CD14-positive monocyte (primary cell): ENCODE measurements at regions not wholly inside any gene's neighbourhood (a gene's known extent, or its start where the extent isn't known, plus 50 kb on each side); places are given as distances from the start of the nearest gene placed in this dataset.
"Not testable (repeated sequence)": the region's sequence is repeated elsewhere in the genome, so short reads cannot be mapped to it uniquely, and the experiment has no call there.

ENCODE experiments used
- DNase-seq, 3 donors: peaks; one replicate each; pipeline ENCODE4 v3.0.0-alpha.2; 2011 to 2022
- H2AFZ ChIP-seq: 2 replicates; pipeline ENCODE4 v1.6.0; 2012; ENCODE audit warnings: mild to moderate bottlenecking, low read depth, low read length, inconsistent platforms; ENCODE audit not compliant: insufficient read depth, poor library complexity, severe bottlenecking
- H3K27ac ChIP-seq, 2 donors: 1 replicate in 1 of 2; 2 replicates in 1 of 2; pipeline ENCODE4 v1.5.1; 2012 to 2013; ENCODE audit warnings: low read length in 2 of 2, control low read depth in 1 of 2, inconsistent platforms in 1 of 2, low read depth in 1 of 2, mild to moderate bottlenecking in 1 of 2
- H3K27me3 ChIP-seq, 2 donors: one replicate each; pipeline versions ENCODE4 v1.6.0 to v1.6.1; 2011 to 2013; ENCODE audit warnings: low read length in 2 of 2; ENCODE audit not compliant: control insufficient read depth in 2 of 2, insufficient read depth in 2 of 2
- H3K36me3 ChIP-seq, 2 donors: replicated peaks in 1 of 2; 1 replicate in 1 of 2; 2 replicates in 1 of 2; pipeline versions ENCODE4 v1.5.1 to v1.6.1; 2012 to 2013; ENCODE audit warnings: low read length in 2 of 2, control low read depth in 1 of 2, inconsistent platforms in 1 of 2, mild to moderate bottlenecking in 1 of 2; ENCODE audit not compliant: insufficient read depth in 2 of 2, control insufficient read depth in 1 of 2
- H3K4me1 ChIP-seq, 2 donors: 1 replicate in 1 of 2; 2 replicates in 1 of 2; pipeline versions ENCODE4 v1.5.1 to v1.6.1; 2012 to 2013; ENCODE audit warnings: low read length in 2 of 2, control low read depth in 1 of 2, inconsistent platforms in 1 of 2, mild to moderate bottlenecking in 1 of 2, moderate library complexity in 1 of 2; ENCODE audit not compliant: insufficient read depth in 2 of 2, control insufficient read depth in 1 of 2
- H3K4me2 ChIP-seq: replicated peaks from 2 replicates; pipeline ENCODE3; 2012; ENCODE audit warnings: low read length, moderate library complexity, mild to moderate bottlenecking; ENCODE audit not compliant: poor library complexity, severe bottlenecking; ENCODE audit errors: extremely low read depth
- H3K4me3 ChIP-seq, 3 experiments: fragments of 200-600 bp in 1 of 3; sonication (generic) in 1 of 3; replicated peaks in 1 of 3; 1 replicate in 2 of 3; 2 replicates in 1 of 3; pipeline ENCODE4 v1.5.1; 2011 to 2013; ENCODE audit warnings: low read length in 3 of 3, mild to moderate bottlenecking in 3 of 3, control low read depth in 2 of 3, low read depth in 2 of 3, inconsistent platforms in 1 of 3, moderate library complexity in 1 of 3
- H3K79me2 ChIP-seq: 2 replicates; pipeline ENCODE4 v1.6.0; 2012; ENCODE audit warnings: mild to moderate bottlenecking, control low read depth, inconsistent platforms, low read length, moderate library complexity; ENCODE audit not compliant: insufficient read depth
- H3K9ac ChIP-seq: 2 replicates; pipeline ENCODE4 v1.6.0; 2017; ENCODE audit warnings: low read length, mild to moderate bottlenecking; ENCODE audit not compliant: insufficient read depth, poor library complexity, severe bottlenecking
- H3K9me3 ChIP-seq, 2 donors: replicated peaks in 1 of 2; 1 replicate in 1 of 2; 2 replicates in 1 of 2; pipeline versions ENCODE4 v1.5.1 to v1.6.1; 2012 to 2013; ENCODE audit warnings: low read length in 2 of 2, control low read depth in 1 of 2; ENCODE audit not compliant: control insufficient read depth in 1 of 2, insufficient read depth in 1 of 2
- H4K20me1 ChIP-seq: 2 replicates; pipeline ENCODE4 v1.6.0; 2012; ENCODE audit warnings: mild to moderate bottlenecking, low read length, control low read depth, moderate library complexity; ENCODE audit not compliant: insufficient read depth
- H3K27ac Mint-ChIP-seq, 7 donors: one replicate each; pipeline ENCODE4 v1.8.0; 2020; ENCODE audit warnings: mild to moderate bottlenecking in 7 of 7, mixed read lengths in 7 of 7, moderate library complexity in 6 of 7, inconsistent platforms in 2 of 7
- H3K27me3 Mint-ChIP-seq, 3 donors: one replicate each; pipeline ENCODE4 v1.8.0; 2021 to 2022; ENCODE audit warnings: low read depth in 3 of 3, mild to moderate bottlenecking in 3 of 3, mixed read lengths in 3 of 3, moderate library complexity in 3 of 3, inconsistent platforms in 1 of 3
- H3K36me3 Mint-ChIP-seq, 2 donors: one replicate each; pipeline ENCODE4 v1.8.0; 2020; ENCODE audit warnings: mixed read lengths in 2 of 2, inconsistent platforms in 1 of 2, mild to moderate bottlenecking in 1 of 2
- H3K4me1 Mint-ChIP-seq: one replicate; pipeline ENCODE4 v1.8.0; 2020; ENCODE audit warnings: mild to moderate bottlenecking, mixed read lengths
- H3K4me3 Mint-ChIP-seq, 2 donors: one replicate each; pipeline ENCODE4 v1.8.0; 2020; ENCODE audit warnings: mild to moderate bottlenecking in 2 of 2, mixed read lengths in 2 of 2, moderate library complexity in 1 of 2
- H3K9me3 Mint-ChIP-seq, 7 donors: one replicate each; pipeline ENCODE4 v1.8.0; 2020 to 2022; ENCODE audit warnings: mixed read lengths in 7 of 7, mild to moderate bottlenecking in 6 of 7, moderate library complexity in 6 of 7, inconsistent platforms in 2 of 7
- WGBS: methylation state at CpG from one replicate; pipeline ENCODE4 v1.1.5; 2013; ENCODE audit warnings: missing lambda C conversion rate; ENCODE audit not compliant: insufficient coverage; 5-methylcytosine and 5-hydroxymethylcytosine counted together
- intact Hi-C, 2 donors: fragments of 100-400 bp; cut with micrococcal nuclease; formaldehyde crosslinking; loops; one replicate each; pipeline versions ENCODE4 v1.15.0 to v1.15.1; 2023

DNA sequence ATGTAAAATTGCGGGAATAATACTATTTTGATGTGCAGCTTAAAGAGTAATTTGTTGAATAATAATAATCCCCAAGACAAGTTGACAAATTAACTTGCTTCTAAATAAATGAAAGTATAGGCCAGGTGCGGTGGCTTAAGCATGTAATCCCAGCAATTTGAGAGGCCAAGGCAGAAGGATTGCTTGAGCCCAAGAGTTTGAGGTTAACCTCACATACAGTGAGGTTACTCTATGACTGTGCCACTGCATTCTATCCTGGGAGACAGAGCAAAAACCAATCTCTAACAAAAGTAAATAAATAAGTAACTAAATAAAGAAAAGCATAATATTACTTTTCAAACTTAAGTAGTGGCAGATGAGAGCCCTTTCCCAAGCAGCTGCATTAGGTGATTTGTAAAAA is 2341.0 kb downstream of the EPHA3 start:
- H3K79me2 ChIP-seq, H3K4me2 ChIP-seq, H3K9ac ChIP-seq, H3K27ac Mint-ChIP-seq, H3K27ac ChIP-seq, H3K36me3 ChIP-seq, H3K9me3 ChIP-seq, intact Hi-C loops, H3K4me1 ChIP-seq, H2AFZ ChIP-seq, H3K27me3 ChIP-seq, H3K27me3 Mint-ChIP-seq, H3K9me3 Mint-ChIP-seq, H3K4me1 Mint-ChIP-seq, H3K4me3 ChIP-seq, H3K4me3 Mint-ChIP-seq, H4K20me1 ChIP-seq, H3K36me3 Mint-ChIP-seq, DNase-seq: not testable (repeated sequence)
- no CpG with 5 or more reads among the region's 2 CpGs for WGBS

DNA sequence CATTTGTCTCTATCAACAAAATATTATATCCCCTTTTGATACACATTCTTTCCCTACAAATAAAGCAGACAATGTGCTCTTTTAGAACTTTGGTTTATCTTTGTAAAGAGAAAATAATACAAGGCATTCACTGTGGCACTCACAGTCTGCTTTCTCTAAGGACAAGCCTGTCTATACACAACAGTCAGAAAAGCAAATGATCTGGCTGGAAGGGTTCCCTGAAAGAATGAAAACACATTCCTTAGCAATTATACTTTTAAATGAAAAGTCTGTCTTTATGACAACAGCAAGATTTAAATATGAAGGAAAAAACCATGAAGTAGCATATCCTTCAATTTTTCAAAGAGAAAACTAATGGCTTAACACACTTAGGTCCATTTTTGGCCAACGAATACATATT is 2359.1 kb downstream of the EPHA3 start:
- not testable (repeated sequence) for H3K4me1 ChIP-seq, H3K27me3 ChIP-seq

GRCh38 chr3:91469251-91469650 is 2361.8 kb downstream of the EPHA3 start:
- H3K27ac ChIP-seq, H3K9ac ChIP-seq, H3K4me2 ChIP-seq, intact Hi-C loops, H2AFZ ChIP-seq, H3K27me3 ChIP-seq, H3K27ac Mint-ChIP-seq, H3K4me1 ChIP-seq, H3K36me3 Mint-ChIP-seq, DNase-seq, H3K4me1 Mint-ChIP-seq, H3K27me3 Mint-ChIP-seq, H4K20me1 ChIP-seq, H3K79me2 ChIP-seq, H3K36me3 ChIP-seq, H3K9me3 Mint-ChIP-seq, H3K4me3 ChIP-seq, H3K4me3 Mint-ChIP-seq, H3K9me3 ChIP-seq: not testable (repeated sequence)
- 100% methylated on average over 1 of the region's 3 CpGs for WGBS

More for the DNA sequence above, 2359.1 kb downstream of the EPHA3 start:
- H3K27ac ChIP-seq, H3K27me3 Mint-ChIP-seq, intact Hi-C loops, DNase-seq, H3K27ac Mint-ChIP-seq, H3K9me3 Mint-ChIP-seq, H2AFZ ChIP-seq, H3K9me3 ChIP-seq, H3K4me3 ChIP-seq, H3K36me3 Mint-ChIP-seq, H3K79me2 ChIP-seq, H3K4me3 Mint-ChIP-seq, H4K20me1 ChIP-seq, H3K4me1 Mint-ChIP-seq, H3K4me2 ChIP-seq, H3K36me3 ChIP-seq, H3K9ac ChIP-seq: not testable (repeated sequence)
- no CpG with 5 or more reads among the region's 1 CpG for WGBS

DNA sequence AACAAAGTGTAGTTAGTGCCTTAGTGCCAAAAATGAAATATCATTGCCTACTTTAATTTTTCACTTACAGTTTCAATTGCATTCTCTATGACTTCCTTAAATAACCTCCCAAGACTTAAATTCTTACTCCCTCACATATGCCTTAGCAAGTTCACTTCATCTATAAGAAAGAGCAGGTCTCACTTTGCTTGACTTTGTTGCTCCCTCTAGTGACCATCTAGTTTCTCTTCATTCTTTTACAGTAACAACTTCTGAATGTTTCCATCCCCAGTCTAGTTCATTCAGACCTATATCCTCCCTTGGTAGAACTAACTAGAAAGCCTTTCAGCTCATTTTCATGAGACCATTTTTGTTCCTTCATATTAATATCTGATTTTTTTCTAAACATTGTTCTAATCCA is 2377.6 kb downstream of the EPHA3 start:
- H3K4me1 Mint-ChIP-seq, H3K36me3 Mint-ChIP-seq, H2AFZ ChIP-seq, H3K36me3 ChIP-seq, H3K9me3 Mint-ChIP-seq, H3K9me3 ChIP-seq, H4K20me1 ChIP-seq, H3K4me3 Mint-ChIP-seq, intact Hi-C loops, H3K27ac ChIP-seq, H3K27ac Mint-ChIP-seq, H3K4me2 ChIP-seq, H3K4me1 ChIP-seq, H3K9ac ChIP-seq, H3K27me3 ChIP-seq, H3K79me2 ChIP-seq, H3K27me3 Mint-ChIP-seq, H3K4me3 ChIP-seq, DNase-seq: not testable (repeated sequence)

- DNase-seq, result peak in 1 of 3 donors; percentile 3
- H3K4me2 ChIP-seq, H3K4me3 Mint-ChIP-seq, H3K27me3 ChIP-seq, H3K27ac Mint-ChIP-seq, H3K79me2 ChIP-seq, H3K4me3 ChIP-seq, H4K20me1 ChIP-seq, H2AFZ ChIP-seq, H3K36me3 Mint-ChIP-seq, H3K9me3 ChIP-seq, H3K9me3 Mint-ChIP-seq, H3K4me1 ChIP-seq, H3K9ac ChIP-seq, H3K36me3 ChIP-seq, H3K4me1 Mint-ChIP-seq, H3K27me3 Mint-ChIP-seq, intact Hi-C loops, H3K27ac ChIP-seq: not testable (repeated sequence)
- 89% methylated on average over 2 of the region's 2 CpGs for WGBS
These were observed 2378.5 kb downstream of the EPHA3 start for GRCh38 chr3:91485891-91486290.
